ENCODE measurements at regions not wholly inside any gene's neighbourhood (a gene's known extent, or its start where the extent isn't known, plus 50 kb on each side); places are given as distances from the start of the nearest gene placed in this dataset.
"Not testable (repeated sequence)": the region's sequence is repeated elsewhere in the genome, so short reads cannot be mapped to it uniquely, and the experiment has no call there.

DNA sequence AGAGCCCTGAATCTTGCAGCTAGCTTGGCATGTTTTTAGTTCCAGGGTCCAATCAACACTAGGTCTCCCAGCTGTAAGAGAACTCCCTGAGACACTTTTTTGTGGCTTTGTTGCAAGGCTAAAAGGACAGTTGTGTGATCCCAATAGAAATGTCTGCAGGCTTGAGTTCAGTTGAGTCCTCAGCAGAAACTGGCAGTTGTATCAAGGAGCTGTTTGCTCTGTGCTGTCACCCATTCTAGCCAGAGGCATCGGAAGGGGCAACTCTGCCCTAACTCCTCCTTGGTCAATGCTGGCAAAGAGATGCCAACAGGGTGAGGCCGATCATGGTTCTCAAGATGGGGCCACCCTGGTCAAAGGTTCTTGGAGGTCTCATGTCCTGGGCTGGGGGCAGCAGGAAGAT is 224.1 kb downstream of the BUB3 start:
- no peak for DNase-seq (ENCODE audit: low read depth, low spot score)

DNA sequence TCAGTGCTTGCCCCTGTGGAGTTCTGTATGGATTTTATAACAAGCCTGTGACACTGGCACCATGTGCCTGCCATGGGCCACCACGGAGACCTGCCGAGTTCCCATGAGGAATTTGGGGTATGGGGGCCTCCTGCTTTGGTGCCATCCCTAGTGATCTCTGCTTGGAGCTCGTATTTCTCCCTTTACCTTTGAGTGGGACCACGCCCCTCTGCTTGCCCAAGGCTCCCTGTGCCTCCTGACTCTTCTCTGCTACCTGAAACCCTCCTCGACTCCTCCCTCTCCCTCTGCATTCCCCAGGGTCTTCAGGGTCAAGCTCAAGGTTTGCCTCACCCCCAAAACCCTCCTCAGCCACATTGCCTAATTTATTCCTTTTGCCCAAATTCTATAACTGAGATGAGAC is 225.0 kb downstream of the BUB3 start:
- DNase-seq (ENCODE audit: low read depth, low spot score) = no peak

DNA sequence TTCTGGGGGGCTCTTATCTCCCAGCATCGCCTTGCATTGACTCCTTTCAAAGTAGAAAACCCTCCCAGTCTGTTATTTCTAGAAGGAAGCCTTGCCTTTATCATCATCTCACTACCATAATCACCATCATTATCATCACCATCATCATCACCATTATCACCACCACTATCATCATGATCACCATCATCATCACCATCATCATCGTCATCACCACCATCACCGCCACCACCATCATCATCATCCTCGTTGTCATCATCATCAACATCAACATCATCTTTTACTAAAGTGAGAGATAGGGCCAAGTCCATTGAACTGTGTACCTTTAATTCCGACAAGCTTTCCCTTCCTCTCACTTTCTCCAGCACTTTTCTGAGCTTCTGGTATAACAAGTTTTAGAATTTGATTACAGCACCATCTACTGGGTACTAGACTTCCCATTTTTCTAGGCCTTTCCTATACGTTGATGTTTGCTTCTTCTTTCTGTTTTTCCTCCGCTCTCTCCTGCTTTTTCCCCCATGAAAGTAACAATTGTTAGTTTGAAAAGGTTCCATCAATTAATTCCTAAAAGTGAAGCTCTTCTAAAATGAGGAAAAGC is 226.4 kb downstream of the BUB3 start:
- no peak for DNase-seq (ENCODE audit: low read depth, low spot score)

DNA sequence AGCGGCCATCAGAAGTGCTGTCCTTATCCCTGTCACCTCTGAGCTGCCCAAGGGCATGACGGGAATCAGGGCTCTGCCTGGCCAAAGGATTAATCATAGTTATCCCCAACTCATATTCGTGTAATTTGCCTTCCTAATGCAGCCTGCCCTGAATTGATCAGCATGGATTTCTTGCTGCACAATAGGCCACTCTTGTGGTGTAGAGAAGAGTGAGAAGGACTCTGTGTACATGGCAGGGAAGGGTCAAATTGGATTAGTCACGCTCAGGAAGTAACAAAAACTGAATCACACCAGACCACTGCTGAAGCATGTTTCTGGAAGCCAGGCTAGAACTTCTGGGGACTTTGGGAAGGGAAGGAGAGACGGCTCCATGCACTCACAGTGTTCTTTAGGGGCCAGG is 227.0 kb downstream of the BUB3 start:
- no peak for DNase-seq (ENCODE audit: low read depth, low spot score)

DNA sequence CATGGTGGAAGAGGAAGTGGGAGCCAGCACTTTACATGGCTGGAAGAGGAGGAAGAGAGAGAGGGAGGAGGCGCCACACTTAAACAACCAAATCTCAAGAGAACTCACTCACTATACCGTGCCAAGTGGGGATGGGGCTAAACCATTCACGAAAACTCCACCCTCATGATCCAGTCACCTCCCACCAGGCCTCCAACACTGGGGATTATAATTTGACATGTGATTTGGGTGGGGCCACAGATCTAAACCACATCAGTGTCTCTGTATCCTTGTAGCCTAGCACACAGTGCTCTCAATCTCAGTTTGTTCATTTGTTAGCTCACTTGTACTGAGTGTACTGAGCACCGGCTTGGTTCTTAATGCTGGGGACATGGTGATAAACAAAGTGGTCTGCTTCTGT is 228.3 kb downstream of the BUB3 start:
- DNase-seq (ENCODE audit: low read depth, low spot score) = no peak

DNA sequence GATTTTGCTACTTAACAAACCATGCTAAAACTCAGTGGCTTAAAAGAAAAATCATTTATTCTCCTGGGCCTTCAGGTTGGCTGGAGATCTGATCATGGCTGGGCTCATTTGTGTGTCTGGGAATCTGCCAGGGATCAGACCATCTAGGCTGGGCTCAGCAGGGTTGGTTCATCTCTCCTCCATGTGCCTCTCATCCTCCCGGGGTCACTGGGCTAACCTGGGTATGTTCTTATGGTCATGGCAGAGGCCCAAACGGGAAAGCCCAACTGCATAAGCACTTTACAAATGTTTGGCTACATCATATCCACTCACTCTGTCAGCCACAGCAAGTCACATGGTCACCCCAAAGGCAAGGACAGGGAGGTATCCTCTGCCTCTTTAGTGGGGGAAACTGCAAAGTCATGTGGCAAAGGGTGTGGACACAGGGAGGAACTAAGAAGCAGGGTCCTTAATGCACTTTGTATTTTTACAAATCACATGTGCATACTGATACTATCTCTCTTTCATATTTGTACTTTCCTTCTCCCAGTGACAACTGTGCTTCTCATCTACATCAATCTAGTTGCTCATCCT is 231.4 kb downstream of the BUB3 start:
- DNase-seq (ENCODE audit: low read depth, low spot score) = no peak

DNA sequence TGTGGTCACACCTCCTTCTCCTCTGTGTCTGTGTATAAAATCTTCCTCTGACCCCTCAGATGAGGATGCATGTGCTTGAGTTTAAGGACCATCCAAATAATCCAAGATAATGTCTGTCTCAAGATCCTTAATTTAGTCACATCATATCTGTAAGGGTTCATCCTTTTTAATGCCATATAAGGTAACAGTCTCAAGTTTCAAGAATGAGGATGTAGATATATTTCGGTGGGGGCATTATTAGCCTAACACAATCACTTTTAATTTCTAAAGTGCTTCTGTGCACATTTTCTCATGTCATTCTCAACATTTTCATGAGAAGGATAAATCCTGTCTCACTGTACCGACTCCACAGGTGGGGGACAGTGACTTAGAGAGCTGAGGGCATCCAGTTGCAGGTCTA is 235.3 kb downstream of the BUB3 start:
- no peak for DNase-seq (ENCODE audit: low read depth, low spot score)

DNA sequence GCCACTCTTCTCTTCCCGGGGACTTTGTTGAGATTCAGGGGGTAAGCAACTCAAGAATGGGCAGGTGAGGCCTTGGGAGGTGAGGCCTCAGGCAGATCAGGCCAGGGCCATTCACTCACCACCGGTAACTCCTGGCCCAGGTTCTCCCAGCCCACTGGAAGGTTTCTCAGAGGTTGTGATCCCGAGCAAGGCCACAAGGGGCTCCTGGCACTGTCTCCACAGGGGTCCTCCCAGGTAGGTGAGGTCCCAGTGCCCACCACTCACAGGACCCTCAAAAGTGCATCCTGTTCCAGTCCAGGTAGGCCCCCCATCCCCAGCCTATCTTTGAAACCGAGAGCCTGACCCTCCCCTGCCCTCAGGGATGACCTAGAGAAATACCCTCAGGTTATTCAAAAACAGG is 236.1 kb downstream of the BUB3 start:
- DNase-seq (ENCODE audit: low read depth, low spot score) = no peak

DNA sequence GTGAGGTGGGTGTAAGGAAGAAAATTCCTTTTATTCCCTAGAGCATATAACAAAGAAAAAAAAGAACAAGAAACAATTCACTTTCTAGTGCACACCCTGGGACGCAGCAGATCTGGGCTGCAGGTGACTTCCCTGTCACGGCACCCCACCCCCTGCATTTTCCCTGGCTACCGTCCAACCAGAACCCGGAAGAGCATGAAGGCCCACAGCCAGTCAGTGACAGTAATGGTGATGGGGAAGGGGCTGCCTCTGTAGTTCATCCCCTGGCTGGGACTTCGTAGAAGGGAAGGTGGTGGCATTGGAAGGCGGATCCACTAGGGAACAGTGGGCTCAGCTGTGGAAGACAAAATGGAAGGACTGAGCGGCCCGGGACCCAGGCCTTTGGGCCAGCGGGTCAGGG is 236.7 kb downstream of the BUB3 start:
- DNase-seq (ENCODE audit: low read depth, low spot score) = no peak

DNA sequence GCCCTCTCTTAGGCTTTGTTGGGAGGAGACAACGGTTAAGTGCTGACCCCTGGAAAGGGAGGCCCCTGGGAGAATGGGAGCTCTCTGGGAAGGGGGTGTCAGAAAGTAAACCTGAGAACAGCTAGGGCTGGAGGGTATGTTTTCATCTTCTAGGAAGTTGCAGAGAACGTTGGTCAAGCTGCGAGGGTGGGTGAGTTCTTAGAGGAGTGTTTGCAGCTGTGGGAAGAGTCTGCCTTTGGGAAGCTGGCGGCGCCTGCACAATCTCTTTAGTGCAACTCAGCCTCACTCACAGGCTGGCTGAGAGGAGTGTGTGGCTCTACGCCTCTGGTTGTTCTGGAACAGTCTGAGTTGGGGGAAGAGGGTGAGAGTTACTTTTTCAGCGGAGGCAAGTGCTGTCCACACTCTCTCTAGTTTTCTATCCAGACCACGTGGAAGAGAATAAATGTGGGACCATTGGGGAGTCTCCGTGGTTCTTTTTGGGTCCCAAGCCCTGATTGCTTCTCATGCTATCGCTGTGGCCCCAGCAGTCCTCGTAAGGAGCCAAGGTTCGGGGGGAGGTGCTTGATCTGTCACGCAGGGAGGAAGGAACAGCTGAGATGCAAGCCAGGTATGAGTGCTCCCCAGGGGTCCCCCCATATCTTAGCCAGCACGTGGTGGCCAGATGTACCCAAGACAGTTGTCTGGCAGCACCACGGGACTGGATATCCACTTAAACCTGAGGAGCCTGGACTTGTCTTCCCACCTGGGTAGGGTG is 237.2 kb downstream of the BUB3 start:
- no peak for DNase-seq (ENCODE audit: low read depth, low spot score)

DNA sequence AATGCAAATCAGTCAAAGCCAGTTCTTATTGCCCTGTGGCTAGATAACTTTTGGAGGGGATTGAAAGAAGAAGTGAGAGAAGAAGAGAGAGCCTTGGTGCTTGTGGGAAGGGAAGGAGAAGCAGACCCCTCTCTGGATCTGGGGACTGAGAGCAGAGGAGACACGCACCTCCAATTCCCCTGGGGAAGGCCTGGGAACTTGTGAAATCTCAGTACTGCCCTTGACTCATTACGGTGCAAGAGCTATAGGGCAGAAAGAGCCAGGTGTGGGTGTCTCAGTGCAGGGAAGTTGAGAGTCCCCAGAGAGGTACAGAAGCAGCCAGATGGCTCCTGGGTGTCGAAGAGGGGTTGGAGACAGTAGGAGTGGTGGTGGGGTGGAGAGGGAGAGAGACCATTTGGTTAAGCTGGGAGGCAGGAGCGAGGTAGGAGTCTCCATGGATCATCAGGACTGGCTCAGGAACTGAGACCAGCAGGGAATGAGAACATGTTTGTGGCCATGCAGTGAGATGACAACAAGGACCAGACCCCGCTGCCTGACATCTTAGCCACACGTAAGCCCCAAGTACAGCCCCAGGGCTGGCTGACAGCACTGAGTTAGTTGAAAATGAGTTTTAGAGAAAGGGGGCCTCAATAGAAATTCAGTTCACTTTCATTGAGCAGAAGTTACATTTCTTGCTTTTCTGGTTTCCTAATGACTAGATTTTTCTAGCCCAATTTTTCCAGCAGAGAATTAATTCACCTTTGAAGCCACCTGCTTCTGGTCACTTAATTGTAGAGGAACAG is 238.2 kb downstream of the BUB3 start:
- no peak for DNase-seq (ENCODE audit: low read depth, low spot score)

DNA sequence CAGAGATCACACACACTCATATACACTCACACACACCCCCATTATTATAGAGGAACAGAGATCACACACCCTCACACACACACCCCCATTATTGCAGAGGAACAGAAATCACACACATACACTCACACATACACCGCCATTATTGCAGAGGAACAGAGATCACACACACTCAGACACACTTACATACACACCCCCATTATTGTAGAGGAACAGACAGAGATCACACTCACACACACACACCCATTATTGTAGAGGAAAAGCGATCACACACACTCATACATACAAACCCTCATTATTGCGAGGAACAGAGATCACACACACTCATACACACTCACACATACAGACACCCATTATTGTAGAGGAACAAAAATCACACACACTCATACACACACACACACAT is 239.0 kb downstream of the BUB3 start:
- no peak for DNase-seq (ENCODE audit: low read depth, low spot score)

DNA sequence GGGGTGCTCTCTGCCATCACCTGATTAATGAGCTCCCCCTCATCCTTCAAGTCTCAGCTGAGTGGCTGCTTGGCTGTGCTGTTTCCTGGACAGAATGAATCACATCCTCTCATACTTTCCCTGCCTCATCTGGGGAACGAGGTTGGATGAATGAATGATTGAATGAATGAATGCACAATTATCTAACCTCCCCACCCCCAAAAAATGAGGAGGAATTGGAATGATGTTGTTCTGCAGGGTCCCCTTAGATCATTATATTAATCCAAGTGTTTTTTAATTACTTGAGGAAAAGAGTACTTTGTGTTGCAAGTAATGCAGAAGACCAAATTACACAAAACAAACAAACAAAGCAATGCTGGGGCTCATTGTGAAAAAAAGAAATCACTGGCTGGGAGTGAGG is 240.2 kb downstream of the BUB3 start:
- no peak for DNase-seq (ENCODE audit: low read depth, low spot score)

DNA sequence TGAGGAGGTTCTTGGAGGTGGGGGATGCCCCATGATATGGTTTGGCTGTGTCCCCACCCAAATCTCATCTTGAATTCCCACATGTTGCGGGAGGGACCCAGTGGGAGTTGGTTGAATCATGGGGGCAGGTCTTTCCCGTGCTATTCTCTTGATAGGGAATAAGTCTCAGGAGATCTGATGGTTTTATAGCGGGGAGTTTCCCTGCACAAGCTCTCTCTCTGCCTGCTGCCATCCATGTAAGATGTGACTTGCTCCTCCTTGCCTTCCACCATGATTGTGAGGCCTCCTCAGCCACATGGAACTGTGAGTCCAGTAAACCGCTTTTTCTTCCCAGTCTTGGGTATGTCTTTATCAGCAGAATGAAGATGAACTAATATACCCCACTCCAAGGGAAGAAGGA is 241.0 kb downstream of the BUB3 start:
- DNase-seq (ENCODE audit: low read depth, low spot score) = not testable (repeated sequence)

DNA sequence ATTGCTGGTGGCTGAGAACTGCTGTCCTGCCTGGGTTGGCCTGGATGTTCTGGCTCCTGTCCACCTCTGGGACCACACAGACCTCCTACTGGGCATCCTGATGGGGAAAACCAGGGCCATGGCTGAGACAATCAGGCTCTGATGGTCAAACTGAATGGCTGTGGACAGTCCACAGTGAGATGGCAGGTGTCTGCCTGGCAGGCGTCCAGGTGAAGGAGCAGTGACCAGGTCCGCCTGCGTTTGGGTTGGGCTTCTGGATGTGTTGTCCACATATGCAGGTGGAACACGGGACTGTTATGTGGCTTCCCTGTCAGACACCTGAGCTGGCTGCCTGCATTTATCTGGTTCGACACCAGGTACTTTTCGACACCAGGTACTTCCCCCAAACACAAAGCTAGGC is 241.7 kb downstream of the BUB3 start:
- DNase-seq (ENCODE audit: low read depth, low spot score) = no peak

DNA sequence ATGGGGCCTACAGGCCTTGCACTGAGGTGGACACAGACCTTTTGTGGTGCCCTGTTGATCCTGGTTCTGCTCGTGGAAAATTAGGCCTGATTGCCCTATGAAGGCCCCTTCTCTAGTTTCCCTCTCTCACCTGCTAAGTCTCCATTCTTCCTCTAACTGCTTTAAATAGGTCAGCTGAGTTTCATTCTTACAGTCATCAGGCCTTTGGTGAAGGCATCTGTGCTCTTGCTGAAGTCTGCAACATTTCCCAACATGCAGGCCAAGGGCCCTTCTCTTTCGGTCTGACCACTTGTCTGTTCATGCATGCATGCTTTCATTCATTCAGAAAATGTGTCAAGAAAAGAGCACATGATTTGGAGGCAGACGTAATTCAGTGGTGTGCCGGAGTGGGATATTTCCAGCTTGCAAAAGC is 244.0 kb downstream of the BUB3 start:
- DNase-seq (ENCODE audit: low read depth, low spot score) = no peak

DNA sequence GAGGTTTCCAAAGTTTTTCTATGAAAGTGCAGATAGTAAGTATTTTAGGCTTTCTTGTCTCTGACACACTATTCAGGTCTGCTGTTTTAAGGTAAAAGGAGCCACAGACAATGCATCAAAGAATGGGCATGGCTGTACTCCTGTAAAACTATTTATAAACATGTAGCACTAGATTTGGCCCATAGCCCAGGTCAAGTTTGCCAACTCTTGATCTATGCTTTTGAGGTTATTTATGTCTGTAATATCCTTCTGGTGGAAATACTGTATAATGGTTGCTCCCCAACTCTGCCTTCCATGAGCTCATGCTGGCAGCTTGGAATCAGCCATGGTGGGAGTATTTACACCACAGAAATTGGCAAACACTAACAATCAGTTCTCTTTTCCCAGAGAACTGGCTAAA is 244.6 kb downstream of the BUB3 start:
- no peak for DNase-seq (ENCODE audit: low read depth, low spot score)

DNA sequence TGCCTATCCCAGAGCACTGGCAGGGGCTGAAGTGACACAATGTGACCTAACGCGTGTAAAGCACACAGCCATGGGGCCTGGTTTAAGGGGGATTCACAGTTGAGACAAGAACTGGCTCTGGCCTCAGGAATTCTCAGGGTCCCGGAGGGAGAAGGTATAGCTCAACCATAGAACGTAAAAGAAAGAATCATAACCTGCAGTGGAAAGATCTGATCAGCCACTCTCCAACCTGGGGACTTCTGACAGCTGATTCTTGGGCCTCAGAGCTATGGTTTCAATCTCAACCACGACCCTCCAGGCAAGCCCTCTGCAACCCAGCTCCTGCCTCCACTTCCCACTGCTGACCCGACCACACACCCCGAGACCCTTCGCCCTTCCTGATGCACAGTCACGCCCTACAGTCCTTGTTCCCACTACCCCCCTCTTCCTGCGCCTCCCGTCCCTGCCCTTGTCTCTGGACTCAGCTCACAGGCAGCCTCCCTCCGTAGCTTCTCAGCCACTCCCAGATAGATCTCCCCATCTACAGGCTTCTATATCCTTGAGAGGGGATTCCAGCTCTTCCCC is 245.2 kb downstream of the BUB3 start:
- DNase-seq (ENCODE audit: low read depth, low spot score) = no peak

DNA sequence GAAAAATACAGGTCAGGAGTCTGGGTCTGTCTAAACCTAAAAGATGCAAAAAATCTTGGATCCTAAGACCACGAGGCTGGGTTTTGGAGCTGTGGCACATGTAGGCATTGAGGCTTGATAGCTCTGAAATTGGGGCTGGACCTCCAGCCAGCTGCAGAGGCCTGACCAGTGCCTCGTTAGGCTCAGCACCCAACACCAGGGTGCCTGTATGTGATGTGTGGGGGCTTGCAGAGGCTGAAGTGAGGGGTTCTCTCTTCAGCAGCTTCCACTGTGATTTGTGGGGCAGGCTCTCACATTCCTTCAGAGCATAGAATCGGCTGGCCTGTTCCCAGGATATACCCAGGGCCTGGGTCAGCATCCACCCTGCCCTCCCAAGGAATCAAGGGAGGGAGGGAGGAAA is 247.8 kb downstream of the BUB3 start:
- no peak for DNase-seq (ENCODE audit: low read depth, low spot score)

DNA sequence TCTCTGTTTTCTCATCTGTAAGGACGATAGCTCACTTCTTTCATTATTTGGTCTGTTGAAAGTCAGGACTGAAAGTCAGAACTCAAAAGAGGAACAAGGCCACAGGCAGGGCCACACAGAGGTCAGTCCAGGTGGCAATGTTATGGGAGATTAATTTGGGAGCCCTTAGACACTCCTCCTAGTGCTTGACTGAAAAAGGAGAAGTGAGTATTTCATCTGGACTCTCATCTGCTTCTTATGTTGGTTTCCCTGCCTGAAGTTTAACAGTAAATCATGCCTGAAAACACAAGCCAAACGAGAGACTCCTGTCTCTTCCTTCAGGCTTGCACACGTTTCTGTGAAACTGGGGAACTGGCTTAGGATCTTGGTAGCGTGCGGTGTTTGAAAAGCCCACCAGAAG is 248.5 kb downstream of the BUB3 start:
- DNase-seq (ENCODE audit: low read depth, low spot score) = no peak

DNA sequence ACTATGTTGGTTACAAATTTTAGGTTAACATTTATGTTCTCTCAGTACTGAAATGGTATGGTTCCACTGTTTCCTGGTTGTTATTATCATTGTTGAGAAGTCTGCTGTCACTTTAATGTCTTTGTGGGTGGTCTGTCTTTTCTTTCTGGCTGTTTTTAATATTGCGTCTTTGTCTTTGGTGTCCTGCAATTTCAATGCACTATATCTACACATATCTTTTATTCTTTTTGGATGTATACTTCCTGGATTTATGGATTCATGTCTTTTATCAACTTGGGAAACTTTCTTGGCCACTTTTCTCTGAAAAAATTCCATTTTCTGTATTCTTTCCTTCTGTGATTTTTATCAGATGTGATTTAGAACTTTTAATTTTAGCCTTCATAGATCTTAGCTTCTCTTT is 250.2 kb downstream of the BUB3 start:
- no peak for DNase-seq (ENCODE audit: low read depth, low spot score)

DNA sequence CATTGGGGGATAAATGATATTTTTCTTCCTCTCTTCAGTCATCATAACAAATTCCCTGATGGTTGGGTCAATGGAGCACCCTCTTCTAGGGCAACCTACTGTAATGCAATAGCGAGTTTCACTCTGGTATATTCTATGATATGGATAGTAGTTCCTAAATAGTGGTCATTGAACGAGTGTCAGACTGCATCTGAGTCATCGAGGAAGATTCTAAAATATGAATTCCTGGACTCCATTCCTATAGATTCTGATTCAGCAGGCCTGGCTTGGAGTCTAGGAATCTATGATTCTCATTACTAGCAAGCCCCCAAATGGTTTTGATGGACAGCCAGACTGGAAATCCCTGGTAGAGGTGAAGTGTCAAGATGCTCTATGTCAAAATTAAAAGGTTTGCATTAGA is 254.5 kb downstream of the BUB3 start:
- DNase-seq (ENCODE audit: low read depth, low spot score) = no peak
